Neuron (in vitro differentiated cells): ENCODE measurements at regions not wholly inside any gene's neighbourhood (a gene's known extent, or its start where the extent isn't known, plus 50 kb on each side); places are given as distances from the start of the nearest gene placed in this dataset.

Source experiments
- H2AFZ ChIP-seq: one replicate; pipeline ENCODE4 v1.6.1; 2013; ENCODE audit warnings: low read depth, mild to moderate bottlenecking, inconsistent platforms, low read length, moderate library complexity
- H3K27me3 ChIP-seq: one replicate; pipeline ENCODE4 v1.6.1; 2013; ENCODE audit warnings: low read length; ENCODE audit not compliant: insufficient read depth
- H3K36me3 ChIP-seq: one replicate; pipeline ENCODE4 v1.6.1; 2013; ENCODE audit warnings: low read length; ENCODE audit not compliant: insufficient read depth
- H3K4me1 ChIP-seq: one replicate; pipeline ENCODE4 v1.6.1; 2013; ENCODE audit warnings: low read length; ENCODE audit not compliant: insufficient read depth
- H3K4me3 ChIP-seq: 2 replicates; pipeline ENCODE4 v1.5.1; 2013; ENCODE audit warnings: mild to moderate bottlenecking, low read length, moderate library complexity
- H3K9me3 ChIP-seq: one replicate; pipeline ENCODE4 v1.6.1; 2013; ENCODE audit warnings: low read length

- no peaks in the 10 kb centered on the region for H3K36me3 ChIP-seq
- H3K9me3 ChIP-seq = no peaks in the 10 kb centered on the region
- H3K4me1 ChIP-seq = no peaks in the 10 kb centered on the region
- H3K27me3 ChIP-seq = peaks cover 14% of the 10 kb centered on the region
- no peak overlapping the region for H2AFZ ChIP-seq
- no peak overlapping the region for H3K4me3 ChIP-seq
Measured at GRCh38 chr9:89779405-89780203, 174.8 kb downstream of the GADD45G start.

GRCh38 chr9:89780959-89781358 is 176.1 kb downstream of the GADD45G start:
- Histone ChIP-seq H3K4me1 (no peaks in the 10 kb centered on the region), H3K36me3 (no peaks in the 10 kb centered on the region), H3K9me3 (no peaks in the 10 kb centered on the region), H2AFZ (no peak overlapping the region), H3K4me3 (no peak overlapping the region), H3K27me3 (peaks cover 14% of the 10 kb centered on the region)

GRCh38 chr9:89781838-89782540 is 177.2 kb downstream of the GADD45G start:
- no peaks in the 10 kb centered on the region for H3K4me1 ChIP-seq
- H3K27me3 ChIP-seq = peaks cover 14% of the 10 kb centered on the region
- no peak overlapping the region for H3K4me3 ChIP-seq
- no peaks in the 10 kb centered on the region for H3K9me3 ChIP-seq
- H2AFZ ChIP-seq = no peak overlapping the region
- H3K36me3 ChIP-seq = no peaks in the 10 kb centered on the region

- H2AFZ ChIP-seq = no peak overlapping the region
- no peaks in the 10 kb centered on the region for H3K4me1 ChIP-seq
- no peaks in the 10 kb centered on the region for H3K9me3 ChIP-seq
- H3K4me3 ChIP-seq = no peak overlapping the region
- H3K36me3 ChIP-seq = no peaks in the 10 kb centered on the region
- H3K27me3 ChIP-seq = no peaks in the 10 kb centered on the region
Measured at GRCh38 chr9:89786655-89787054, 181.8 kb downstream of the GADD45G start.

GRCh38 chr9:89787595-89787994 is 182.8 kb downstream of the GADD45G start:
- Histone ChIP-seq H2AFZ (no peak overlapping the region), H3K36me3 (no peaks in the 10 kb centered on the region), H3K4me3 (no peak overlapping the region), H3K9me3 (no peaks in the 10 kb centered on the region), H3K27me3 (no peaks in the 10 kb centered on the region), H3K4me1 (no peaks in the 10 kb centered on the region)

- Histone ChIP-seq H3K36me3 (no peaks in the 10 kb centered on the region), H3K4me3 (no peak overlapping the region), H3K9me3 (no peaks in the 10 kb centered on the region), H3K27me3 (no peaks in the 10 kb centered on the region), H3K4me1 (no peaks in the 10 kb centered on the region), H2AFZ (no peak overlapping the region)
Measured at GRCh38 chr9:89788434-89788833, 183.6 kb downstream of the GADD45G start.

- Histone ChIP-seq H3K36me3 (no peaks in the 10 kb centered on the region), H3K4me3 (no peak overlapping the region), H2AFZ (no peak overlapping the region), H3K4me1 (no peaks in the 10 kb centered on the region), H3K9me3 (no peaks in the 10 kb centered on the region), H3K27me3 (peaks cover 1% of the 10 kb centered on the region)
Measured at GRCh38 chr9:89789922-89790510, 185.2 kb downstream of the GADD45G start.

GRCh38 chr9:89790542-89791109 is 185.8 kb downstream of the GADD45G start:
- Histone ChIP-seq H3K36me3 (no peaks in the 10 kb centered on the region), H3K4me3 (no peak overlapping the region), H3K4me1 (no peaks in the 10 kb centered on the region), H3K9me3 (no peaks in the 10 kb centered on the region), H3K27me3 (peaks cover 2% of the 10 kb centered on the region), H2AFZ (no peak overlapping the region)

- Histone ChIP-seq H2AFZ (no peak overlapping the region), H3K36me3 (no peaks in the 10 kb centered on the region), H3K4me1 (no peaks in the 10 kb centered on the region), H3K27me3 (peaks cover 2% of the 10 kb centered on the region), H3K9me3 (no peaks in the 10 kb centered on the region), H3K4me3 (no peak overlapping the region)
Measured at GRCh38 chr9:89791754-89792153, 186.9 kb downstream of the GADD45G start.

GRCh38 chr9:89792189-89793123 is 187.6 kb downstream of the GADD45G start:
- peaks cover 2% of the 10 kb centered on the region for H3K27me3 ChIP-seq
- H3K36me3 ChIP-seq = no peaks in the 10 kb centered on the region
- H2AFZ ChIP-seq = no peak overlapping the region
- no peak overlapping the region for H3K4me3 ChIP-seq
- no peaks in the 10 kb centered on the region for H3K4me1 ChIP-seq
- H3K9me3 ChIP-seq = no peaks in the 10 kb centered on the region

GRCh38 chr9:89793124-89793495 is 188.3 kb downstream of the GADD45G start:
- H3K36me3 ChIP-seq = no peaks in the 10 kb centered on the region
- no peak overlapping the region for H3K4me3 ChIP-seq
- H3K27me3 ChIP-seq = peaks cover 2% of the 10 kb centered on the region
- no peak overlapping the region for H2AFZ ChIP-seq
- no peaks in the 10 kb centered on the region for H3K9me3 ChIP-seq
- H3K4me1 ChIP-seq = no peaks in the 10 kb centered on the region

- H3K4me3 ChIP-seq = no peak overlapping the region
- H3K9me3 ChIP-seq = no peaks in the 10 kb centered on the region
- H3K4me1 ChIP-seq = no peaks in the 10 kb centered on the region
- no peak overlapping the region for H2AFZ ChIP-seq
- H3K27me3 ChIP-seq = peaks cover 2% of the 10 kb centered on the region
- H3K36me3 ChIP-seq = no peaks in the 10 kb centered on the region
Measured at GRCh38 chr9:89793551-89793950, 188.7 kb downstream of the GADD45G start.
